ENCODE measurements at regions not wholly inside any gene's neighbourhood (a gene's known extent, or its start where the extent isn't known, plus 50 kb on each side); places are given as distances from the start of the nearest gene placed in this dataset.
"Not testable (repeated sequence)": the region's sequence is repeated elsewhere in the genome, so short reads cannot be mapped to it uniquely, and the experiment has no call there.

DNA sequence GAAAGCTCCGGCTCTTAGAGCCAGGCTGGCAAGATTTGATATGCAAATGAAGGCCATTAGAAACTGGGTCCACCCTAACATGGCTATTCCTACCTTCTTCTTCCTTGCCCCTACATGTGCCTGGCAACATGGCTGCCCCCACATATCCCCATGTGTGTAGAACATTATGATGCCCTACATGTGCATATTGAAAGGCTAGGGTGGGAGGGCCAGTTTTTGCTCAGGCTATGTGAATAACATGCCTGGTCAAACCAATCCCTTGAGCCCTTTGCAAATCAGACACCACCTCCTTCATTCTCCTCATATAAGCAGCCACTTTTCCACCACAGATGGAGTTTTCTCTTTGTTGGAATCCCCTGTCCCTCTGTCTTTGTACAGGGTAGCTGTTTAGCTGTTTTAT, 303.4 kb downstream of the RPIA start:
- not testable (repeated sequence) for DNase-seq (ENCODE audit: low spot score)

GRCh38 chr2:88996588-88996987, 305.1 kb downstream of the RPIA start:
- not testable (repeated sequence) for DNase-seq (ENCODE audit: low spot score)

- no peak for DNase-seq (ENCODE audit: low spot score)
Measured at GRCh38 chr2:88999365-88999764, 307.9 kb downstream of the RPIA start.

DNA sequence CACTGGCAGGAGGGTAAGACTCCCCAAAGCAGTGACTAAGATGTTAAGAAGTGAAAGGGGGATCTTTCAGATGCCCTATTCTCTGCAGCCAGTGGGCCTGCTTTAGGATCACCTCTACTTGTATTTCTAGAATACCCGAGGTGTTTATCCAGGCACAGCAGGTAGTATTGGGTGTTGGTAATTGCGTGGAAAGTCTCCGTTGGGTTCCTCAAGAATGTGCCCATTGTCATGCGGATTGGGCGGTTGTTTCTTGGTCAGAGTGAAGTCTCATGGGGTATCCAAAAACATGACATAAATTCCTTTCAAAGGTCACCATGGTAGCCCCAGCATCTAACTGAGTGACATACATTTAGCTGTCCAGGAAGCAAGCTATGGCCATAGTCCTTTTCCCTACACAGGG, 308.8 kb downstream of the RPIA start:
- DNase-seq (ENCODE audit: low spot score) = no peak

DNA sequence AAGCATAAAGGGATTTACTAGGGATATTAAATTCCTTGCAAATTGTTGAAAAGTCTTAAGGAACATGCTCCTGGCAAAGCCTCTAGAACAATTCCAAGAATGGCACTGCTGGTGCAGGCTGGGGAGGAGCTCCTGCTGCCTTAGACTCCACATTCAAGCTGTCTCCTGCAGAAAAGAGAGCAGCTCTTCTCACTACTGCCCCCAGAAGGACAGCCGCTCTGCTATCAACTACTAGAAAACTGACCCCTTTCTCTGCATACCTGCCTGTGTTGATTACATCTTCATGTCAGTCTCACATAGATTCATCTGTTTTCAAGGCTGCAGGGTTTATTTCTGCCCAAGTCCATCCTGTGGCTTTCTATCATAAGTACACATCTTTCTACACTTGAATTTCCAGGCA, 312.8 kb downstream of the RPIA start:
- not testable (repeated sequence) for DNase-seq (ENCODE audit: low spot score)

DNA sequence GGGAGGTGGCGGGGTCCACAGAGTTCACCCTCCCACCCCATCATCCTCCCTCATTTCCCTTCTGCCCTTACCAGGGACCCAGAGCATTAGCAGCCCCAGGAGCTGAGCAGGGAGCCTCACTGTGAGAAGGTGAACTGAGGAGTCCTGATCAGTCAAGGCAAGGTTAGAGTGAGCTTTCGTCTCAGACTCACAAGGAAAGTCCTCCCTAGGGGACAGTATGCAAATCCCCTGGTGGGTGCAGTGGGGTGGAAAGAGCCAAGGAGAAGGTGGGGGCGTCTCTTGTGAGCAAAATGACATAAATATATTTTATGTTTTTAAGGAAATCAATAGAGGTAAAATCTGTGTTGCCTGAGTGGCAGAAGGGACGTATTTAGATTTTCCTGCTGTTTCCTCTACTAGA, 329.1 kb downstream of the RPIA start:
- not testable (repeated sequence) for DNase-seq (ENCODE audit: low spot score)

- not testable (repeated sequence) for DNase-seq (ENCODE audit: low spot score)
Measured at GRCh38 chr2:89026296-89026695, 334.8 kb downstream of the RPIA start.

- not testable (repeated sequence) for DNase-seq (ENCODE audit: low spot score)
Measured at GRCh38 chr2:89027115-89027514, 335.6 kb downstream of the RPIA start.

DNA sequence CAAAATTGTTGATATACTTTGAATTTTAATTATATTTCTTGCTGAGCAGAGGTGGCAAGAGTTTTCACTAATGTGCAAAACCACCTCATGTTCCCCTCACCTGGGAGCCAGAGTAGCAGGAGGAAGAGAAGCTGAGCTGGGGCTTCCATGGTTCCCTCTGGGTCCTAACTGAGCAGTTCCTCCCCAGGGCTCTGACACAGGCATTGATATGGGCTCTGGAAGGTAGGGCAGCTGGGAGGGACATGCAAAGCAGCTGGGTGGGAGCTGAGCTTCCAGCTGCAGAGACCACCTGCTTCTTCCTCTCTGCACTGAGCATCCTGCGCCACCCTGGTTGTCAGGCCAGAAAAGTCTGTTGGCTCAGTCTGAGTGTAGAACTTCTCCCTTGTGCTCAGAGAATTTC, 336.1 kb downstream of the RPIA start:
- DNase-seq (ENCODE audit: low spot score) = not testable (repeated sequence)

- DNase-seq (ENCODE audit: low spot score) = not testable (repeated sequence)
Measured at GRCh38 chr2:89029257-89029656, 337.8 kb downstream of the RPIA start.

DNA sequence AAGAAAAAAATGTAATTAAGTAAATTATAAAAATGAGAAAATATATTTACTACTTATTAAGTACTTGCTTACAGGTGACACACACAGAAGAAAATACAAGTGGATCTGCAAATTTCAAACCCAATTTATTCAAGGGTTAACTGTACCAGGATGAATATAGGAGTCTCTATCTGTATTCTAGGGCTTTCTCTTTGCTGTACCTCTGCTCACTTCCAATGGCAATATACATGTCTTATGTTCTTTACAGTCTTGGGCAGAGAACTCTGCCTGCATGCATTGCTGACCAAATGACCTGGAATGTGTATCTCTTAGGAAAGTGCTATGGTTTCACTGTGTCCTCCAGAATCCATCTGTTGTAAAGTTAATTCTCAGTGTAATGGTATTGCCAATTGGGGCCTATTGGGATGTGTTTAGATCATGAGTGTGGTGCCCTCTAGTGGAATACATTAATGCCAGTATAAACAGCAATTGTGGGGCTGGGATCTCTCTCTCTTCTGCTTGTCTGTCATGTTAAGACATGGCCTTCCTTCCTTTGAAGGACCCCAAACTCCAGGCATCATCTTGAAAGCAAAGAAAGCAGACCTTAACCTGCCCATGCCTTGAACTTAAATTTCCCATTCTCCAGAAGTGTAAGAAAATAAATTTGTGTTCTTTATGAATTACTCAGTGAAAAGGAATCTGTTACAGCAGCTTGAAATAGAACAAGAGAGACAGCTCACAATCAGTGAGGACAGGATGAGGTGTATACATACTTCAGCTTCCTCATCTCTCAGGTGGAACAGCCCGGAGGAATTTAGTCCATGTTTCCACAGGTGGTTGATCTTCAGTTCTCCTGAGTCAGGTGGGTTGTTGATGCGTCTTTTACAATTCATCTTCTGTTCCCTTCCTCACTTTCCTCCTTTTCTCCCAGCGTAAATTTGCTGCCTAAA, 356.9 kb downstream of the RPIA start:
- DNase-seq (ENCODE audit: low spot score) = not testable (repeated sequence)

DNA sequence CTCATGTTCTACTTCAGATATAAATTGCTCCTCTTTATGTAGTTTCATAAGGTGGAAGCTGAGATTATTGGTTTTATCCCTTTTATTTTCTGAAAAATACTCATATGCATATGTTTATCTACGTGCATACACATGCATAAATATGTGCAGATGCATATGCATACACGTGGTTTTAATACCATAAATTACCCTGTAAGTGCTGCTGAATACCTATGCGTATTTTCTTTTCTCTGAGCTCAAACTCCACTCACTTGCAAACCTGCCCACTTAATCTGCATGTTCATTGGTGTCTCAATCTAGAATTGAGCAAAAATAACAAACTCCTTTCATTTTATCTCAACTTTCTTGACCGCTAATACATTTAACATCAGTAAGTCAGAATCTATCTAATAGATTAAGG, 367.1 kb downstream of the RPIA start:
- not testable (repeated sequence) for DNase-seq (ENCODE audit: low spot score)

GRCh38 chr2:89061174-89061573, 369.7 kb downstream of the RPIA start:
- DNase-seq (ENCODE audit: low spot score) = not testable (repeated sequence)

DNA sequence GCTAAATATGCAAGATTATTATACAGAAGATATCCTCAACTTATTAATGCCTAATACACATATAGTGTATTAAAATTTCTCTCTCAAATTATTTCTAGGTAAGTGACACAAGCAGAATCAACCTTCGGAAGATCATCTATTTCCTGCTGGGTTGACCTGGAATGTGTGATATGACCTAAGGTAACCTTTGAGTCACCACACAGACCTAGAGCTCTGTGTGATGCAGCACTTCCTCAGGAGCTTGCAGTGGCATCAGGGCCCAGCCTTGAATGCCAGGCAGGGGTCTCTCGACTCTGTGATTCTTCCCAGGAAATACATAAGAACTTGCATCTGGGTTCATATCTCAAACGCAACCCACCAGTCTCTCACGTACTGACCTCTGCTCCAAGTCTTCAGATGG, 385.3 kb downstream of the RPIA start:
- not testable (repeated sequence) for DNase-seq (ENCODE audit: low spot score)

- DNase-seq (ENCODE audit: low spot score) = not testable (repeated sequence)
Measured at GRCh38 chr2:89092911-89093310, 401.4 kb downstream of the RPIA start.

DNA sequence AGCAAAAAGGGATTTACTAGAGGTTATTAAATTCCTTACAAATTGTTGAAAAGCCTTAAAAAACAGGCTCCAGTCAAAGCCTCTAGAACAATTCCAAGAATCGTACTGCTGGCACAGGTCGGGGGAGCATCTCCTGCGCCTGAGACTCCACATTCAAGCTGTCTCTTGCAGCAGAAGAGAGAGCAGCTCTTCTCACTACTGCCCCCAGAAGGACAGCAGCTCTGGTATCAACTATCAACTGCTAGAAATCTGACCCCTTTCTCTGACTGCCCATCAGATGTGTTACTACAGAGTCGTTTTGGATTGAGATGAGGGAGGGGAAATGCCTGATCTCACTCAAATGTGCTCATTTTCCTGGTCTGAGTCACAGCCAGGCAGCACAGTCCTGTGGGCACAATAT, 403.6 kb downstream of the RPIA start:
- DNase-seq (ENCODE audit: low spot score) = not testable (repeated sequence)

GRCh38 chr2:89102587-89102986, 411.1 kb downstream of the RPIA start:
- not testable (repeated sequence) for DNase-seq (ENCODE audit: low spot score)

GRCh38 chr2:89106369-89107019, 415.0 kb downstream of the RPIA start:
- DNase-seq (ENCODE audit: low spot score) = not testable (repeated sequence)

- DNase-seq (ENCODE audit: low spot score) = not testable (repeated sequence)
Measured at GRCh38 chr2:89112434-89112833, 421.0 kb downstream of the RPIA start.

- DNase-seq (ENCODE audit: low spot score) = not testable (repeated sequence)
Measured at GRCh38 chr2:89113286-89113685, 421.8 kb downstream of the RPIA start.

GRCh38 chr2:89129440-89129839, 438.0 kb downstream of the RPIA start:
- not testable (repeated sequence) for DNase-seq (ENCODE audit: low spot score)

GRCh38 chr2:89130665-89131308, 439.3 kb downstream of the RPIA start:
- not testable (repeated sequence) for DNase-seq (ENCODE audit: low spot score)

All from mesenteric fat pad (tissue), 1 donor.